T-helper 1 cell treated with Interleukin-12 subunit alpha and Interleukin-12 subunit beta and Interleukin-4 antibody, amounts not matched to agents 30 ng/mL and 1 ng/mL, for 36 hours (primary cell): ENCODE measurements at regions not wholly inside any gene's neighbourhood (a gene's known extent, or its start where the extent isn't known, plus 50 kb on each side); places are given as distances from the start of the nearest gene placed in this dataset.
"Not testable (repeated sequence)": the region's sequence is repeated elsewhere in the genome, so short reads cannot be mapped to it uniquely, and the experiment has no call there.

Experiments used
- intact Hi-C: fragments of 100-400 bp; cut with micrococcal nuclease; formaldehyde crosslinking; loops from one replicate; pipeline ENCODE4 v1.15.1; 2024

GRCh38 chr6:15775741-15776140 lies 112.9 kb upstream of the DTNBP1 start:
- intact Hi-C loops = loop anchor here (1.0 to 2.0 kb wide), 5 partner anchors 84 to 405 kb away; no protein-coding TSS in a partner anchor

GRCh38 chr6:15775076-15775634 lies 112.3 kb upstream of the DTNBP1 start:
- intact Hi-C loops = no loop called here

GRCh38 chr6:15773806-15774410 lies 111.1 kb upstream of the DTNBP1 start:
- intact Hi-C loops = loop anchor here (5.0 kb wide), 1 partner anchor 188 kb away; no protein-coding TSS in a partner anchor

GRCh38 chr6:15770347-15771143 lies 107.7 kb upstream of the DTNBP1 start:
- intact Hi-C loops = loop anchor here (1.0 to 5.0 kb wide), 3 partner anchors 131 to 412 kb away; no protein-coding TSS in a partner anchor

GRCh38 chr6:15769511-15770018 lies 106.7 kb upstream of the DTNBP1 start:
- intact Hi-C loops = loop anchor here (1.0 to 5.0 kb wide), 3 partner anchors 132 to 413 kb away; no protein-coding TSS in a partner anchor

GRCh38 chr6:15768999-15769398 lies 106.2 kb upstream of the DTNBP1 start:
- intact Hi-C loops = no loop called here

- intact Hi-C loops = no loop called here
These were observed 101.0 kb upstream of the DTNBP1 start for GRCh38 chr6:15763837-15764236.

- intact Hi-C loops = no loop called here
These were observed 100.5 kb upstream of the DTNBP1 start for GRCh38 chr6:15763364-15763763.

GRCh38 chr6:15761045-15761502 lies 98.2 kb upstream of the DTNBP1 start:
- intact Hi-C loops = no loop called here

- intact Hi-C loops = no loop called here
These were observed 95.9 kb upstream of the DTNBP1 start for GRCh38 chr6:15758631-15759215.

GRCh38 chr6:15755526-15755925 lies 92.7 kb upstream of the DTNBP1 start:
- intact Hi-C loops = no loop called here

- intact Hi-C loops = no loop called here
These were observed 91.9 kb upstream of the DTNBP1 start for GRCh38 chr6:15754706-15755079.

- intact Hi-C loops = no loop called here
These were observed 91.3 kb upstream of the DTNBP1 start for GRCh38 chr6:15754035-15754705.

- intact Hi-C loops = no loop called here
These were observed 90.0 kb upstream of the DTNBP1 start for GRCh38 chr6:15752820-15753219.

GRCh38 chr6:15751721-15752350 lies 89.0 kb upstream of the DTNBP1 start:
- intact Hi-C loops = no loop called here

- intact Hi-C loops = no loop called here
These were observed 85.5 kb upstream of the DTNBP1 start for GRCh38 chr6:15748341-15748740.

- intact Hi-C loops = no loop called here
These were observed 84.6 kb upstream of the DTNBP1 start for GRCh38 chr6:15747354-15747883.

GRCh38 chr6:15745781-15746180 lies 83.0 kb upstream of the DTNBP1 start:
- intact Hi-C loops = no loop called here

- intact Hi-C loops = no loop called here
These were observed 82.1 kb upstream of the DTNBP1 start for GRCh38 chr6:15744818-15745402.

GRCh38 chr6:15742013-15742412 lies 79.2 kb upstream of the DTNBP1 start:
- intact Hi-C loops = not testable (repeated sequence)
